HEK293T (cell line): ENCODE measurements at regions not wholly inside any gene's neighbourhood (a gene's known extent, or its start where the extent isn't known, plus 50 kb on each side); places are given as distances from the start of the nearest gene placed in this dataset.

Source experiments
- CTCF ChIA-PET: fragments of 350-600 bp; formaldehyde crosslinking; extraction: SDS; loops from one replicate; lab custom pipeline; 2021; ENCODE audit warnings: antibody characterized with exemption, inconsistent platforms; lab: Yijun Ruan, JAX
- POLR2A ChIA-PET: fragments of 350-600 bp; formaldehyde crosslinking; extraction: SDS; loops from one replicate; lab custom pipeline; 2020; ENCODE audit warnings: antibody characterized with exemption, inconsistent platforms; lab: Yijun Ruan, JAX
- DNase-seq: peaks from one replicate; pipeline ENCODE4 v3.0.0; 2012; ENCODE audit warnings: mixed read lengths; ENCODE audit errors: extremely low spot score
- ARNT ChIP-seq: fragments of 450-650 bp; IDR thresholded peaks from 2 replicates; pipeline ENCODE4 v1.6.1; 2017; ENCODE audit warnings: mild to moderate bottlenecking
- BHLHE40 ChIP-seq: fragments of 450-650 bp; IDR thresholded peaks from 2 replicates; pipeline ENCODE4 v1.6.1; 2016; ENCODE audit warnings: mild to moderate bottlenecking, moderate library complexity, borderline replicate concordance
- CTBP1 ChIP-seq: fragments of 450-650 bp; IDR thresholded peaks from 2 replicates; pipeline ENCODE4 v1.6.1; 2016; ENCODE audit warnings: borderline replicate concordance
- ELF4 ChIP-seq: fragments of 450-650 bp; IDR thresholded peaks from 2 replicates; pipeline ENCODE4 v1.6.1; 2017; ENCODE audit warnings: antibody characterized with exemption
- FOXA1 ChIP-seq: fragments of 450-650 bp; IDR thresholded peaks from 2 replicates; pipeline ENCODE4 v1.6.1; 2016; ENCODE audit warnings: mild to moderate bottlenecking
- FOXK2 ChIP-seq: fragments of 450-650 bp; IDR thresholded peaks from 2 replicates; pipeline ENCODE4 v1.6.1; 2016; ENCODE audit warnings: mild to moderate bottlenecking
- FOXM1 ChIP-seq: fragments of 450-650 bp; IDR thresholded peaks from 2 replicates; pipeline ENCODE4 v1.6.1; 2017; ENCODE audit warnings: mild to moderate bottlenecking, borderline replicate concordance
- HDGF ChIP-seq: fragments of 450-650 bp; IDR thresholded peaks from 2 replicates; pipeline ENCODE4 v1.6.1; 2017; ENCODE audit warnings: antibody characterized with exemption, borderline replicate concordance
- L3MBTL2 ChIP-seq: fragments of 450-650 bp; conservative IDR thresholded peaks from 2 replicates; pipeline ENCODE4 v1.6.1; 2016; ENCODE audit warnings: mild to moderate bottlenecking
- LEF1 ChIP-seq: fragments of 450-650 bp; IDR thresholded peaks from 2 replicates; pipeline ENCODE4 v1.6.1; 2017; ENCODE audit warnings: mild to moderate bottlenecking, borderline replicate concordance
- NFRKB ChIP-seq: fragments of 450-650 bp; IDR thresholded peaks from 2 replicates; pipeline ENCODE4 v1.6.1; 2016; ENCODE audit warnings: mild to moderate bottlenecking, moderate library complexity
- PKNOX1 ChIP-seq: fragments of 450-650 bp; IDR thresholded peaks from 2 replicates; pipeline ENCODE4 v1.6.1; 2016
- SP1 ChIP-seq: fragments of 450-650 bp; IDR thresholded peaks from 2 replicates; pipeline ENCODE4 v1.6.1; 2017
- SUZ12 ChIP-seq: fragments of 450-650 bp; IDR thresholded peaks from 2 replicates; pipeline ENCODE4 v1.6.1; 2016; ENCODE audit warnings: mild to moderate bottlenecking
- TARDBP ChIP-seq: fragments of 450-650 bp; IDR thresholded peaks from 2 replicates; pipeline ENCODE4 v1.6.1; 2016
- ZNF384 ChIP-seq: fragments of 450-650 bp; IDR thresholded peaks from 2 replicates; pipeline ENCODE4 v1.6.1; 2016

- no peak for DNase-seq
- CTCF ChIA-PET = no interaction called here
- no peak for TF ChIP-seq L3MBTL2
- no peak for TF ChIP-seq FOXA1
- no peak for TF ChIP-seq NFRKB
- no peak for TF ChIP-seq BHLHE40
- no peak for TF ChIP-seq SP1
- TF ChIP-seq FOXM1 = no peak
- TF ChIP-seq SUZ12 = no peak
- TF ChIP-seq ELF4 = no peak
- TF ChIP-seq PKNOX1 = no peak
- TF ChIP-seq TARDBP = no peak
- TF ChIP-seq FOXK2 = no peak
- TF ChIP-seq HDGF = no peak
- TF ChIP-seq ARNT = no peak
- no peak for TF ChIP-seq ZNF384
- no peak for TF ChIP-seq CTBP1
- TF ChIP-seq LEF1 = no peak
- POLR2A ChIA-PET = no interaction called here
These were observed 104.9 kb downstream of the KCNJ2 start for GRCh38 chr17:70274255-70274654.

- no peak for DNase-seq
- CTCF ChIA-PET = interaction anchor here (0.6 kb wide), 1 partner anchor 38 kb away, joined by 3 read pairs; no protein-coding TSS in a partner anchor
- TF ChIP-seq HDGF (no peak), BHLHE40 (no peak), PKNOX1 (no peak), SUZ12 (no peak), LEF1 (no peak), NFRKB (no peak), FOXM1 (no peak), ARNT (no peak), FOXK2 (no peak), TARDBP (no peak), SP1 (no peak), L3MBTL2 (no peak)
- POLR2A ChIA-PET = no interaction called here
These were observed 107.6 kb downstream of the KCNJ2 start for GRCh38 chr17:70276906-70277305.

GRCh38 chr17:70278844-70279462 is 109.6 kb downstream of the KCNJ2 start:
- POLR2A ChIA-PET = no interaction called here
- CTCF ChIA-PET = interaction anchor here (0.6 kb wide), 1 partner anchor 18 kb away, joined by 3 read pairs; no protein-coding TSS in a partner anchor
- no peak for TF ChIP-seq NFRKB
- no peak for TF ChIP-seq FOXK2
- TF ChIP-seq ELF4 = no peak
- no peak for TF ChIP-seq HDGF
- TF ChIP-seq FOXA1 = no peak
- DNase-seq = no peak

GRCh38 chr17:70286391-70286790 is 117.1 kb downstream of the KCNJ2 start:
- DNase-seq = no peak
- CTCF ChIA-PET = no interaction called here
- TF ChIP-seq LEF1 (no peak), SUZ12 (no peak), TARDBP (no peak), ZNF384 (no peak), CTBP1 (no peak), HDGF (no peak), FOXK2 (no peak)
- POLR2A ChIA-PET = no interaction called here

- ChIA-PET CTCF (no interaction called here), POLR2A (no interaction called here)
- no peak for DNase-seq
These were observed 119.4 kb downstream of the KCNJ2 start for GRCh38 chr17:70288540-70289290.

GRCh38 chr17:70290770-70291169 is 121.4 kb downstream of the KCNJ2 start:
- ChIA-PET POLR2A (no interaction called here), CTCF (interaction anchor here (0.6 kb wide), 1 partner anchor 329 kb away, joined by 3 read pairs; no protein-coding TSS in a partner anchor)
- TF ChIP-seq ELF4 (no peak), HDGF (no peak), ARNT (no peak), FOXM1 (no peak), SP1 (no peak), LEF1 (no peak), TARDBP (no peak), BHLHE40 (no peak), CTBP1 (no peak), SUZ12 (no peak), FOXA1 (no peak), ZNF384 (no peak), PKNOX1 (no peak), L3MBTL2 (no peak), FOXK2 (no peak)
- DNase-seq = no peak

More at GRCh38 chr17:70288540-70289290, 119.4 kb downstream of the KCNJ2 start:
- TF ChIP-seq ELF4 (no peak), L3MBTL2 (no peak), FOXM1 (no peak)
